ENCODE measurements at regions not wholly inside any gene's neighbourhood (a gene's known extent, or its start where the extent isn't known, plus 50 kb on each side); places are given as distances from the start of the nearest gene placed in this dataset.
A peak's percentile ranks its signal among the peaks of the same experiment; 100 is the strongest.

DNA sequence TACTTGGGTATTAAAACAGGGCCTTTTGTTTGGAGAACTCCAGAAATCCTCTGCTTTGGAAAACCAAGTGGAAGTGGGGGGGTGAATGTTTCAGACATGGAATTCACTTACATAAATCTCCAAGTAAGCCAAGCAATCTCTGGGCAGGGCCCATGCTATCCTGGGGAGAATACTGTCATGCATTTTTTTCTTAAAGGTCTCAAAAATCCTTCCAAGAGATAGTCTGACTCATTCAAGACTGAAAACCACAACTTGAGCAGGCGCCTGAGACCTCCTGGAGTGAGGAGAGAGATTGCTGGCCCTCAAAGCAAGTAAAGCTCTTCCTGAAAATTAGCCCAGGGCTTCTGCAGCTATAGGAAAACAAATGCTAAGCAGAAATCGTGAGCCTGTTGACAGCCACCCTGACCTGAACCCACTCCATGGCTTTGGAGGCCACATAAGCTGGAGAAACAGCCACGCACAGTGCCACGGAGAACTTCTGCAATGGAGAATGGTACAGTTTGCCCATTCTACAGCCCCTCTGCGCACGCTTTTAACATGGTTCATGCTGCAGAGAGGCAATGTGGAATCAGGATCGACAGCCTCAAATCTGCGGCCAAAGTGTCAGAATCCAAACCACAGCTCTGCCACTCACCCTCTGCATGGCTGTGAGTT, 203.1 kb upstream of the AUTS2 start (continued):
- TF ChIP-seq, protein P1, sequence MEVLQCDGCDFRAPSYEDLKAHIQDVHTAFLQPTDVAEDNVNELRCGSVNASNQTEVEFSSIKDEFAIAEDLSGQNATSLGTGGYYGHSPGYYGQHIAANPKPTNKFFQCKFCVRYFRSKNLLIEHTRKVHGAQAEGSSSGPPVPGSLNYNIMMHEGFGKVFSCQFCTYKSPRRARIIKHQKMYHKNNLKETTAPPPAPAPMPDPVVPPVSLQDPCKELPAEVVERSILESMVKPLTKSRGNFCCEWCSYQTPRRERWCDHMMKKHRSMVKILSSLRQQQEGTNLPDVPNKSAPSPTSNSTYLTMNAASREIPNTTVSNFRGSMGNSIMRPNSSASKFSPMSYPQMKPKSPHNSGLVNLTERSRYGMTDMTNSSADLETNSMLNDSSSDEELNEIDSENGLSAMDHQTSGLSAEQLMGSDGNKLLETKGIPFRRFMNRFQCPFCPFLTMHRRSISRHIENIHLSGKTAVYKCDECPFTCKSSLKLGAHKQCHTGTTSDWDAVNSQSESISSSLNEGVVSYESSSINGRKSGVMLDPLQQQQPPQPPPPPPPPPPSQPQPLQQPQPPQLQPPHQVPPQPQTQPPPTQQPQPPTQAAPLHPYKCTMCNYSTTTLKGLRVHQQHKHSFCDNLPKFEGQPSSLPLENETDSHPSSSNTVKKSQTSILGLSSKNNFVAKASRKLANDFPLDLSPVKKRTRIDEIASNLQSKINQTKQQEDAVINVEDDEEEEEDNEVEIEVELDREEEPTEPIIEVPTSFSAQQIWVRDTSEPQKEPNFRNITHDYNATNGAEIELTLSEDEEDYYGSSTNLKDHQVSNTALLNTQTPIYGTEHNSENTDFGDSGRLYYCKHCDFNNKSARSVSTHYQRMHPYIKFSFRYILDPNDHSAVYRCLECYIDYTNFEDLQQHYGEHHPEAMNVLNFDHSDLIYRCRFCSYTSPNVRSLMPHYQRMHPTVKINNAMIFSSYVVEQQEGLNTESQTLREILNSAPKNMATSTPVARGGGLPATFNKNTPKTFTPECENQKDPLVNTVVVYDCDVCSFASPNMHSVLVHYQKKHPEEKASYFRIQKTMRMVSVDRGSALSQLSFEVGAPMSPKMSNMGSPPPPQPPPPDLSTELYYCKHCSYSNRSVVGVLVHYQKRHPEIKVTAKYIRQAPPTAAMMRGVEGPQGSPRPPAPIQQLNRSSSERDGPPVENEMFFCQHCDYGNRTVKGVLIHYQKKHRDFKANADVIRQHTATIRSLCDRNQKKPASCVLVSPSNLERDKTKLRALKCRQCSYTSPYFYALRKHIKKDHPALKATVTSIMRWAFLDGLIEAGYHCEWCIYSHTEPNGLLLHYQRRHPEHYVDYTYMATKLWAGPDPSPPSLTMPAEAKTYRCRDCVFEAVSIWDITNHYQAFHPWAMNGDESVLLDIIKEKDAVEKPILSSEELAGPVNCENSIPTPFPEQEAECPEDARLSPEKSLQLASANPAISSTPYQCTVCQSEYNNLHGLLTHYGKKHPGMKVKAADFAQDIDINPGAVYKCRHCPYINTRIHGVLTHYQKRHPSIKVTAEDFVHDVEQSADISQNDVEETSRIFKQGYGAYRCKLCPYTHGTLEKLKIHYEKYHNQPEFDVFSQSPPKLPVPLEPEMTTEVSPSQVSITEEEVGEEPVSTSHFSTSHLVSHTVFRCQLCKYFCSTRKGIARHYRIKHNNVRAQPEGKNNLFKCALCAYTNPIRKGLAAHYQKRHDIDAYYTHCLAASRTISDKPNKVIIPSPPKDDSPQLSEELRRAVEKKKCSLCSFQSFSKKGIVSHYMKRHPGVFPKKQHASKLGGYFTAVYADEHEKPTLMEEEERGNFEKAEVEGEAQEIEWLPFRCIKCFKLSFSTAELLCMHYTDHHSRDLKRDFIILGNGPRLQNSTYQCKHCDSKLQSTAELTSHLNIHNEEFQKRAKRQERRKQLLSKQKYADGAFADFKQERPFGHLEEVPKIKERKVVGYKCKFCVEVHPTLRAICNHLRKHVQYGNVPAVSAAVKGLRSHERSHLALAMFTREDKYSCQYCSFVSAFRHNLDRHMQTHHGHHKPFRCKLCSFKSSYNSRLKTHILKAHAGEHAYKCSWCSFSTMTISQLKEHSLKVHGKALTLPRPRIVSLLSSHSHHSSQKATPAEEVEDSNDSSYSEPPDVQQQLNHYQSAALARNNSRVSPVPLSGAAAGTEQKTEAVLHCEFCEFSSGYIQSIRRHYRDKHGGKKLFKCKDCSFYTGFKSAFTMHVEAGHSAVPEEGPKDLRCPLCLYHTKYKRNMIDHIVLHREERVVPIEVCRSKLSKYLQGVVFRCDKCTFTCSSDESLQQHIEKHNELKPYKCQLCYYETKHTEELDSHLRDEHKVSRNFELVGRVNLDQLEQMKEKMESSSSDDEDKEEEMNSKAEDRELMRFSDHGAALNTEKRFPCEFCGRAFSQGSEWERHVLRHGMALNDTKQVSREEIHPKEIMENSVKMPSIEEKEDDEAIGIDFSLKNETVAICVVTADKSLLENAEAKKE (CRISPR knock-in tag; IDR thresholded peaks at IDR 0.05): no peak
- TF ChIP-seq, protein P2, sequence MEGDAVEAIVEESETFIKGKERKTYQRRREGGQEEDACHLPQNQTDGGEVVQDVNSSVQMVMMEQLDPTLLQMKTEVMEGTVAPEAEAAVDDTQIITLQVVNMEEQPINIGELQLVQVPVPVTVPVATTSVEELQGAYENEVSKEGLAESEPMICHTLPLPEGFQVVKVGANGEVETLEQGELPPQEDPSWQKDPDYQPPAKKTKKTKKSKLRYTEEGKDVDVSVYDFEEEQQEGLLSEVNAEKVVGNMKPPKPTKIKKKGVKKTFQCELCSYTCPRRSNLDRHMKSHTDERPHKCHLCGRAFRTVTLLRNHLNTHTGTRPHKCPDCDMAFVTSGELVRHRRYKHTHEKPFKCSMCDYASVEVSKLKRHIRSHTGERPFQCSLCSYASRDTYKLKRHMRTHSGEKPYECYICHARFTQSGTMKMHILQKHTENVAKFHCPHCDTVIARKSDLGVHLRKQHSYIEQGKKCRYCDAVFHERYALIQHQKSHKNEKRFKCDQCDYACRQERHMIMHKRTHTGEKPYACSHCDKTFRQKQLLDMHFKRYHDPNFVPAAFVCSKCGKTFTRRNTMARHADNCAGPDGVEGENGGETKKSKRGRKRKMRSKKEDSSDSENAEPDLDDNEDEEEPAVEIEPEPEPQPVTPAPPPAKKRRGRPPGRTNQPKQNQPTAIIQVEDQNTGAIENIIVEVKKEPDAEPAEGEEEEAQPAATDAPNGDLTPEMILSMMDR (conservative IDR thresholded peaks at IDR 0.05; ENCODE audit: low read depth in 2 of 2): no peak
- no peak for TF ChIP-seq ZNF114 (CRISPR knock-in tag; IDR thresholded peaks at IDR 0.05)
- no peak for TF ChIP-seq EZH2phosphoT487 (IDR thresholded peaks at IDR 0.05; ENCODE audit: unreplicated experiment)

DNA sequence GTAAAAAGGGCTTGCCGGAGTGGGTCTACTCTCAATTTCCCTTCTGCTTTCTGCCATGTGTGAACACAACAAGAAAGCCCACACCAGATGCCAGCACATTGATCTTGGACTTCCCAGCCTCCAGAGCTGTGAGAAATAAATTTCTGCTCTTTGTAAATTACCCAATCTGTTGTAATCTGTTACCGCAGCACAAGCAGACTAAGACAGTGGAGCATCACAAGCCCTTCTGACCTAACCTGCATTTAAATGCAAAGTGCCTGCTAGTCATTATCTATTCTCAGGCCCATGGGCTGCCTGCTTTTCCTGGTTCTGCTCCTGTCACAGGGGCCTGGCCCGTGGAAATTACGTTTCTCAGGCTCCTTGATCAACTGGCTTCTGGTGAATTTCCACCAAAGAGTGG, 199.3 kb upstream of the AUTS2 start:
- Histone ChIP-seq H3K4me2 (no peak overlapping the region), H4K20me1 (replicated peaks; ENCODE audit: insufficient read depth) (no peaks in the 10 kb centered on the region), H3K27ac (ENCODE audit: low read depth) (no peak overlapping the region), H3K27me3 (ENCODE audit: insufficient read depth) (no peaks in the 10 kb centered on the region), H3K4me3 (no peak overlapping the region), H3F3A (replicated peaks; ENCODE audit: low read depth) (no peaks in the 10 kb centered on the region), H3K79me2 (replicated peaks; ENCODE audit: insufficient read depth) (no peaks in the 10 kb centered on the region), H3K4me1 (ENCODE audit: insufficient read depth) (0 out of 2 replicates have a peak, but pooled peaks cover 4% of the 10 kb centered on the region), H3K9me2 (ENCODE audit: insufficient read depth) (no peaks in the 10 kb centered on the region), H2AFZ (no peak overlapping the region), H3K36me3 (ENCODE audit: insufficient read depth) (no peaks in the 10 kb centered on the region)
- Mint-ChIP-seq H3K4me1 (peaks cover 7% of the 10 kb centered on the region), H3K36me3 (ENCODE audit: low read depth) (no peaks in the 10 kb centered on the region), H3K4me3 (no peak overlapping the region), H3K27ac (no peak overlapping the region), H3K27me3 (ENCODE audit: insufficient read depth, low read depth, poor library complexity) (peaks cover 4% of the 10 kb centered on the region), H3K9me3 (no peaks in the 10 kb centered on the region; the same call in 2 of the 3 replicates)
- peak; percentile 43 for DNase-seq (ENCODE audit: low spot score)
- ATAC-seq: peak; percentile 83
- TF ChIP-seq NANOG (IDR thresholded peaks at IDR 0.05; ENCODE audit: borderline replicate concordance) (no peak), EZH2 (IDR thresholded peaks at IDR 0.05; ENCODE audit: low read depth, unreplicated experiment) (no peak), POLR2AphosphoS5 (IDR thresholded peaks at IDR 0.05; ENCODE audit: low read depth) (no peak), ZNF331 (CRISPR knock-in tag; IDR thresholded peaks at IDR 0.05; ENCODE audit: low read depth) (no peak)
- TF ChIP-seq, protein P1 (CRISPR knock-in tag; IDR thresholded peaks at IDR 0.05): no peak
